GM12878 (cell line): ENCODE measurements at regions not wholly inside any gene's neighbourhood (a gene's known extent, or its start where the extent isn't known, plus 50 kb on each side); places are given as distances from the start of the nearest gene placed in this dataset.

Source experiments
- ATAC-seq: fragments of 200-7000 bp; cut with Tn5 transposase; 3 replicates; pipeline ENCODE4 v1.9.1; 2020; ENCODE audit warnings: mild to moderate bottlenecking, moderate library complexity
- BruUV-seq: library from RNA; stranded (reverse); fragments of 400-500 nt; replicated peaks from 2 replicates; lab custom pipeline; 2021; lab: Mats Ljungman, UMichigan
- CTCF ChIA-PET: fragments of 300-600 bp; sonication (Branson Sonifier 250); formaldehyde crosslinking; extraction: SDS; loops from one replicate; lab custom pipeline; 2021; ENCODE audit warnings: inconsistent platforms; lab: Yijun Ruan, JAX
- POLR2A ChIA-PET: fragments of 350-600 bp; formaldehyde crosslinking; extraction: SDS; loops from one replicate; lab custom pipeline; 2021; ENCODE audit warnings: inconsistent platforms; lab: Charles Lee
- RAD21 ChIA-PET: fragments of 300-600 bp; sonication (Branson Sonifier 250); formaldehyde crosslinking; loops from one replicate; lab custom pipeline; 2023; ENCODE audit warnings: antibody characterized with exemption; ENCODE audit not compliant: unreplicated experiment; lab: Charles Lee
- SMC1A ChIA-PET: fragments of 300-600 bp; sonication (Branson Sonifier 250); formaldehyde crosslinking; loops from one replicate; lab custom pipeline; 2023; ENCODE audit not compliant: unreplicated experiment, uncharacterized antibody; lab: Charles Lee
- DNase-seq: peaks from one replicate; pipeline ENCODE4 v3.0.0-alpha.2; 2011; ENCODE audit warnings: low read depth, low spot score
- FAIRE-seq: peaks from 3 replicates; lab custom pipeline; 2011; peaks lifted over from hg19 to GRCh38; lab: Jason Lieb, UNC
- H2AFZ ChIP-seq: 2 replicates; pipeline ENCODE4 v1.6.0; 2011; ENCODE audit warnings: low read depth, low read length, control low read depth; ENCODE audit not compliant: control insufficient read depth
- H3K27ac ChIP-seq: 2 replicates; pipeline ENCODE4 v1.5.1; 2011; ENCODE audit warnings: control low read depth; ENCODE audit not compliant: control insufficient read depth, insufficient read depth
- H3K27me3 ChIP-seq, 2 experiments: replicated peaks in 1 of 2; 2 replicates each; pipeline versions ENCODE4 v1.6.0 to v1.6.1; 2011; ENCODE audit warnings: low read length in 1 of 2; ENCODE audit not compliant: control insufficient read depth in 2 of 2, insufficient read depth in 2 of 2
- H3K36me3 ChIP-seq, 2 experiments: 2 replicates each; pipeline ENCODE4 v1.5.1; 2011; ENCODE audit warnings: low read length in 1 of 2; ENCODE audit not compliant: control insufficient read depth in 2 of 2, insufficient read depth in 2 of 2
- H3K4me1 ChIP-seq: 2 replicates; pipeline ENCODE4 v1.6.1; 2011; ENCODE audit warnings: mild to moderate bottlenecking, low read length, moderate library complexity, mixed read lengths; ENCODE audit not compliant: control insufficient read depth, insufficient read depth
- H3K4me2 ChIP-seq: 2 replicates; pipeline ENCODE4 v1.6.0; 2011; ENCODE audit warnings: control low read depth; ENCODE audit not compliant: control insufficient read depth, insufficient read depth
- H3K4me3 ChIP-seq: fragments of 200-600 bp; sonication (generic); 2 replicates; pipeline ENCODE4 v1.5.1; 2016
- H3K79me2 ChIP-seq: 2 replicates; pipeline ENCODE4 v1.6.0; 2011; ENCODE audit warnings: low read length; ENCODE audit not compliant: control insufficient read depth, insufficient read depth
- H3K9ac ChIP-seq: 2 replicates; pipeline ENCODE4 v1.8.0; 2011; ENCODE audit warnings: low read length, control low read depth, mixed read lengths; ENCODE audit not compliant: control insufficient read depth, insufficient read depth
- H3K9me3 ChIP-seq: replicated peaks from 3 replicates; pipeline ENCODE4 v1.5.1; 2011; ENCODE audit warnings: mild to moderate bottlenecking, low read length; ENCODE audit not compliant: control insufficient read depth, insufficient read depth
- H4K20me1 ChIP-seq: 2 replicates; pipeline ENCODE4 v1.6.0; 2011; ENCODE audit not compliant: control insufficient read depth, insufficient read depth
- CBX3 ChIP-seq: fragments of 200-600 bp; sonication (generic); IDR thresholded peaks from 2 replicates; pipeline ENCODE4 v1.6.1; 2016; ENCODE audit warnings: low read depth, borderline replicate concordance
- IKZF2 ChIP-seq, 2 experiments: fragments of 450-650 bp; IDR thresholded peaks; 2 replicates each; pipeline ENCODE4 v1.6.1; 2017; ENCODE audit warnings: mild to moderate bottlenecking in 2 of 2, moderate library complexity in 2 of 2
- TARDBP ChIP-seq: IDR thresholded peaks from 2 replicates; pipeline ENCODE4 v1.6.1; 2016; ENCODE audit warnings: borderline replicate concordance
- ZSCAN29 ChIP-seq: fragments of 450-650 bp; IDR thresholded peaks from 2 replicates; pipeline ENCODE4 v1.6.1; 2017; ENCODE audit warnings: mild to moderate bottlenecking, moderate library complexity
- WGBS: methylation state at CpG from one replicate; pipeline ENCODE4 v1.1.6; 2016; ENCODE audit warnings: low lambda C conversion rate; ENCODE audit not compliant: insufficient replicate concordance, insufficient coverage; ENCODE audit errors: missing lambda C conversion rate; 5-methylcytosine and 5-hydroxymethylcytosine counted together
- in situ Hi-C: fragments of 300-500 bp; cut with MboI; formaldehyde crosslinking; loops from 9 replicates; pipeline ENCODE4 v1.14.3; 2018; ENCODE audit warnings: mixed read lengths
- intact Hi-C: fragments of 100-400 bp; cut with micrococcal nuclease; formaldehyde crosslinking; loops from one replicate; pipeline ENCODE4 v1.14.2; 2022; ENCODE audit not compliant: unreplicated experiment
- TF ChIP-seq, protein P1 (sequence below): IDR thresholded peaks from 2 replicates; pipeline ENCODE4 v1.6.1; 2011; ENCODE audit warnings: mild to moderate bottlenecking, low read depth, low read length, moderate library complexity; ENCODE audit not compliant: insufficient replicate concordance
- TF ChIP-seq, protein P2 (sequence below): IDR thresholded peaks from 2 replicates; pipeline ENCODE4 v1.6.1; 2012; ENCODE audit warnings: low read depth, low read length, improper control_type of control experiment
- TF ChIP-seq, protein P3 (sequence below): fragments of 450-650 bp; IDR thresholded peaks from 2 replicates; pipeline ENCODE4 v1.6.1; 2016; ENCODE audit warnings: mild to moderate bottlenecking, moderate library complexity, borderline replicate concordance
- TF ChIP-seq, protein P4 (sequence below): fragments of 450-650 bp; IDR thresholded peaks from 2 replicates; pipeline ENCODE4 v1.6.1; 2017; ENCODE audit warnings: mild to moderate bottlenecking, low read depth, inconsistent platforms; ENCODE audit not compliant: poor library complexity, severe bottlenecking
- TF ChIP-seq, protein P5 (sequence below): IDR thresholded peaks from 2 replicates; pipeline ENCODE4 v1.6.1; 2011; ENCODE audit warnings: borderline replicate concordance, low read depth, mild to moderate bottlenecking, moderate library complexity, mixed read lengths, low read length; ENCODE audit not compliant: insufficient read depth; ENCODE audit errors: extremely low read length
- TF ChIP-seq, protein P6 (sequence below): fragments of 450-650 bp; IDR thresholded peaks from 2 replicates; pipeline ENCODE4 v1.6.1; 2017; ENCODE audit warnings: antibody characterized with exemption, mild to moderate bottlenecking, moderate library complexity

DNA sequence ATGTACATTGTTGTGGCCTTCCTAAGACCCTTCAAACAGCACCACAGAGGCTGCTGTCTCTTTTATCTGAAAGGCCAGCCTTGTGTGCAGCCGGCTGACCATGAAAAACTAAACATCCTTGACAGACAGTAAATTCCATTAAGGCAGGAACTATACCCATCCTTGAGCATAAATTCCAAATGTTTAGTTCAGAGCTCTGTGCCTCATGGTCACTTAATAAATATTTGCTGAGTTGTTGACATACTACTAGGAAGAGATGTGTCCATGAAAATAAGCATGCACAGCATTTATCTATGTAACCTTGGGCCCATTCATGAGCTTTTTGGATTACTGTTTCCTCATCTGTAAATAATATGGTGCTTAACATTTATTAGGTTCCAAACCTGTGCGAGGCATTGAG, 424.8 kb downstream of the HRH4 start:
- ATAC-seq, result no peak
- intact Hi-C loops, result no loop called here
- Histone ChIP-seq H3K27ac (no peak overlapping the region), H3K4me3 (no peak overlapping the region), H2AFZ (no peak overlapping the region), H3K9ac (no peak overlapping the region), H3K4me1 (no peaks in the 10 kb centered on the region), H3K36me3 (no peaks in the 10 kb centered on the region), H3K79me2 (no peaks in the 10 kb centered on the region), H3K27me3 (no peaks in the 10 kb centered on the region; a peak in 1 of 4 replicates), H3K9me3 (no peaks in the 10 kb centered on the region), H3K4me2 (no peak overlapping the region), H4K20me1 (no peaks in the 10 kb centered on the region)
- ChIA-PET POLR2A (no interaction called here), RAD21 (no interaction called here), CTCF (interaction anchor here (0.6 kb wide), 1 partner anchor 20 kb away, joined by 3 read pairs; no protein-coding TSS in a partner anchor), SMC1A (no interaction called here)
- no TSS peak for BruUV-seq
- 16% methylated on average over 2 of the region's 2 CpGs for WGBS
- DNase-seq, result no peak
- in situ Hi-C loops, result loop anchor here (25.0 kb wide), 1 partner anchor 952 kb away; no protein-coding TSS in a partner anchor
- FAIRE-seq, result no peak
- TF ChIP-seq ZSCAN29 (no peak), IKZF2 (IDR thresholded peaks at IDR 0.05) (no peak), CBX3 (no peak), TARDBP (no peak)
- TF ChIP-seq, protein P1, sequence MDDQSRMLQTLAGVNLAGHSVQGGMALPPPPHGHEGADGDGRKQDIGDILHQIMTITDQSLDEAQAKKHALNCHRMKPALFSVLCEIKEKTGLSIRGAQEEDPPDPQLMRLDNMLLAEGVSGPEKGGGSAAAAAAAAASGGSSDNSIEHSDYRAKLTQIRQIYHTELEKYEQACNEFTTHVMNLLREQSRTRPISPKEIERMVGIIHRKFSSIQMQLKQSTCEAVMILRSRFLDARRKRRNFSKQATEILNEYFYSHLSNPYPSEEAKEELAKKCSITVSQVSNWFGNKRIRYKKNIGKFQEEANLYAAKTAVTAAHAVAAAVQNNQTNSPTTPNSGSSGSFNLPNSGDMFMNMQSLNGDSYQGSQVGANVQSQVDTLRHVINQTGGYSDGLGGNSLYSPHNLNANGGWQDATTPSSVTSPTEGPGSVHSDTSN, result no peak
- TF ChIP-seq, protein P2, sequence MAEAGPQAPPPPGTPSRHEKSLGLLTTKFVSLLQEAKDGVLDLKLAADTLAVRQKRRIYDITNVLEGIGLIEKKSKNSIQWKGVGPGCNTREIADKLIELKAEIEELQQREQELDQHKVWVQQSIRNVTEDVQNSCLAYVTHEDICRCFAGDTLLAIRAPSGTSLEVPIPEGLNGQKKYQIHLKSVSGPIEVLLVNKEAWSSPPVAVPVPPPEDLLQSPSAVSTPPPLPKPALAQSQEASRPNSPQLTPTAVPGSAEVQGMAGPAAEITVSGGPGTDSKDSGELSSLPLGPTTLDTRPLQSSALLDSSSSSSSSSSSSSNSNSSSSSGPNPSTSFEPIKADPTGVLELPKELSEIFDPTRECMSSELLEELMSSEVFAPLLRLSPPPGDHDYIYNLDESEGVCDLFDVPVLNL, result no peak
- TF ChIP-seq, protein P3, sequence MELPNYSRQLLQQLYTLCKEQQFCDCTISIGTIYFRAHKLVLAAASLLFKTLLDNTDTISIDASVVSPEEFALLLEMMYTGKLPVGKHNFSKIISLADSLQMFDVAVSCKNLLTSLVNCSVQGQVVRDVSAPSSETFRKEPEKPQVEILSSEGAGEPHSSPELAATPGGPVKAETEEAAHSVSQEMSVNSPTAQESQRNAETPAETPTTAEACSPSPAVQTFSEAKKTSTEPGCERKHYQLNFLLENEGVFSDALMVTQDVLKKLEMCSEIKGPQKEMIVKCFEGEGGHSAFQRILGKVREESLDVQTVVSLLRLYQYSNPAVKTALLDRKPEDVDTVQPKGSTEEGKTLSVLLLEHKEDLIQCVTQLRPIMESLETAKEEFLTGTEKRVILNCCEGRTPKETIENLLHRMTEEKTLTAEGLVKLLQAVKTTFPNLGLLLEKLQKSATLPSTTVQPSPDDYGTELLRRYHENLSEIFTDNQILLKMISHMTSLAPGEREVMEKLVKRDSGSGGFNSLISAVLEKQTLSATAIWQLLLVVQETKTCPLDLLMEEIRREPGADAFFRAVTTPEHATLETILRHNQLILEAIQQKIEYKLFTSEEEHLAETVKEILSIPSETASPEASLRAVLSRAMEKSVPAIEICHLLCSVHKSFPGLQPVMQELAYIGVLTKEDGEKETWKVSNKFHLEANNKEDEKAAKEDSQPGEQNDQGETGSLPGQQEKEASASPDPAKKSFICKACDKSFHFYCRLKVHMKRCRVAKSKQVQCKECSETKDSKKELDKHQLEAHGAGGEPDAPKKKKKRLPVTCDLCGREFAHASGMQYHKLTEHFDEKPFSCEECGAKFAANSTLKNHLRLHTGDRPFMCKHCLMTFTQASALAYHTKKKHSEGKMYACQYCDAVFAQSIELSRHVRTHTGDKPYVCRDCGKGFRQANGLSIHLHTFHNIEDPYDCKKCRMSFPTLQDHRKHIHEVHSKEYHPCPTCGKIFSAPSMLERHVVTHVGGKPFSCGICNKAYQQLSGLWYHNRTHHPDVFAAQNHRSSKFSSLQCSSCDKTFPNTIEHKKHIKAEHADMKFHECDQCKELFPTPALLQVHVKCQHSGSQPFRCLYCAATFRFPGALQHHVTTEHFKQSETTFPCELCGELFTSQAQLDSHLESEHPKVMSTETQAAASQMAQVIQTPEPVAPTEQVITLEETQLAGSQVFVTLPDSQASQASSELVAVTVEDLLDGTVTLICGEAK, result no peak
- TF ChIP-seq, protein P4, sequence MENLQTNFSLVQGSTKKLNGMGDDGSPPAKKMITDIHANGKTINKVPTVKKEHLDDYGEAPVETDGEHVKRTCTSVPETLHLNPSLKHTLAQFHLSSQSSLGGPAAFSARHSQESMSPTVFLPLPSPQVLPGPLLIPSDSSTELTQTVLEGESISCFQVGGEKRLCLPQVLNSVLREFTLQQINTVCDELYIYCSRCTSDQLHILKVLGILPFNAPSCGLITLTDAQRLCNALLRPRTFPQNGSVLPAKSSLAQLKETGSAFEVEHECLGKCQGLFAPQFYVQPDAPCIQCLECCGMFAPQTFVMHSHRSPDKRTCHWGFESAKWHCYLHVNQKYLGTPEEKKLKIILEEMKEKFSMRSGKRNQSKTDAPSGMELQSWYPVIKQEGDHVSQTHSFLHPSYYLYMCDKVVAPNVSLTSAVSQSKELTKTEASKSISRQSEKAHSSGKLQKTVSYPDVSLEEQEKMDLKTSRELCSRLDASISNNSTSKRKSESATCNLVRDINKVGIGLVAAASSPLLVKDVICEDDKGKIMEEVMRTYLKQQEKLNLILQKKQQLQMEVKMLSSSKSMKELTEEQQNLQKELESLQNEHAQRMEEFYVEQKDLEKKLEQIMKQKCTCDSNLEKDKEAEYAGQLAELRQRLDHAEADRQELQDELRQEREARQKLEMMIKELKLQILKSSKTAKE, result no peak
- TF ChIP-seq, protein P5, sequence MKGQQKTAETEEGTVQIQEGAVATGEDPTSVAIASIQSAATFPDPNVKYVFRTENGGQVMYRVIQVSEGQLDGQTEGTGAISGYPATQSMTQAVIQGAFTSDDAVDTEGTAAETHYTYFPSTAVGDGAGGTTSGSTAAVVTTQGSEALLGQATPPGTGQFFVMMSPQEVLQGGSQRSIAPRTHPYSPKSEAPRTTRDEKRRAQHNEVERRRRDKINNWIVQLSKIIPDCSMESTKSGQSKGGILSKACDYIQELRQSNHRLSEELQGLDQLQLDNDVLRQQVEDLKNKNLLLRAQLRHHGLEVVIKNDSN, result no peak
- TF ChIP-seq, protein P6, sequence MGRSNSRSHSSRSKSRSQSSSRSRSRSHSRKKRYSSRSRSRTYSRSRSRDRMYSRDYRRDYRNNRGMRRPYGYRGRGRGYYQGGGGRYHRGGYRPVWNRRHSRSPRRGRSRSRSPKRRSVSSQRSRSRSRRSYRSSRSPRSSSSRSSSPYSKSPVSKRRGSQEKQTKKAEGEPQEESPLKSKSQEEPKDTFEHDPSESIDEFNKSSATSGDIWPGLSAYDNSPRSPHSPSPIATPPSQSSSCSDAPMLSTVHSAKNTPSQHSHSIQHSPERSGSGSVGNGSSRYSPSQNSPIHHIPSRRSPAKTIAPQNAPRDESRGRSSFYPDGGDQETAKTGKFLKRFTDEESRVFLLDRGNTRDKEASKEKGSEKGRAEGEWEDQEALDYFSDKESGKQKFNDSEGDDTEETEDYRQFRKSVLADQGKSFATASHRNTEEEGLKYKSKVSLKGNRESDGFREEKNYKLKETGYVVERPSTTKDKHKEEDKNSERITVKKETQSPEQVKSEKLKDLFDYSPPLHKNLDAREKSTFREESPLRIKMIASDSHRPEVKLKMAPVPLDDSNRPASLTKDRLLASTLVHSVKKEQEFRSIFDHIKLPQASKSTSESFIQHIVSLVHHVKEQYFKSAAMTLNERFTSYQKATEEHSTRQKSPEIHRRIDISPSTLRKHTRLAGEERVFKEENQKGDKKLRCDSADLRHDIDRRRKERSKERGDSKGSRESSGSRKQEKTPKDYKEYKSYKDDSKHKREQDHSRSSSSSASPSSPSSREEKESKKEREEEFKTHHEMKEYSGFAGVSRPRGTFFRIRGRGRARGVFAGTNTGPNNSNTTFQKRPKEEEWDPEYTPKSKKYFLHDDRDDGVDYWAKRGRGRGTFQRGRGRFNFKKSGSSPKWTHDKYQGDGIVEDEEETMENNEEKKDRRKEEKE, result no peak
